ENCODE measurements at regions not wholly inside any gene's neighbourhood (a gene's known extent, or its start where the extent isn't known, plus 50 kb on each side); places are given as distances from the start of the nearest gene placed in this dataset.
"Not testable (repeated sequence)": the region's sequence is repeated elsewhere in the genome, so short reads cannot be mapped to it uniquely, and the experiment has no call there.

- Histone ChIP-seq H3K9me3 (ENCODE audit: insufficient read depth, low read depth, low read length) (no peaks in the 10 kb centered on the region), H3K4me3 (ENCODE audit: low read length) (no peak overlapping the region), H3K36me3 (ENCODE audit: insufficient read depth, low read depth, low read length) (no peaks in the 10 kb centered on the region), H3K27me3 (ENCODE audit: insufficient read depth, low read length) (no peaks in the 10 kb centered on the region), H3K9ac (ENCODE audit: low read depth, low read length) (no peak overlapping the region), H3K4me1 (ENCODE audit: insufficient read depth, low read length) (no peaks in the 10 kb centered on the region), H3K27ac (ENCODE audit: low read length) (no peak overlapping the region)
These were observed 84.8 kb upstream of the ZFP42 start for GRCh38 chr4:187910741-187911140.

DNA sequence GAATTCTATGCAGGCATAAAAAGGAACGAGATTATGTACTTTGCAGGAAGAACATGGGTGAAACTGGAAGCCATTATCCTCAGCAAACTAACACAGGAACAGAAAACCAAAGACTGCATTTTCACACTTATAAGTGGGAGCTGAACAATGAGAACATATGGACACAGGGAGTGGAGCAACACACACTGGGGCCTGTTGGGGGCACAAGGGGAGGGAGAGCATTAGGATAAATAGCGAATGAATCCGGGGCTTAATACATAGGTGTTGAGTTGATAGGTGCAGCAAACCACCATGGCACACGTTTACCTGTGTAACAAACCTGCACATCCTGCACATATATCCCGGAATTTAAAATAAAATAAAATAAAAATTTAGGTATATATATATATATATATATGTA is 80.2 kb upstream of the ZFP42 start:
- not testable (repeated sequence) for H3K27ac ChIP-seq (ENCODE audit: low read length); H3K36me3 ChIP-seq (ENCODE audit: insufficient read depth, low read depth, low read length); H3K4me3 ChIP-seq (ENCODE audit: low read length); H3K4me1 ChIP-seq (ENCODE audit: insufficient read depth, low read length); H3K9me3 ChIP-seq (ENCODE audit: insufficient read depth, low read depth, low read length); H3K27me3 ChIP-seq (ENCODE audit: insufficient read depth, low read length); H3K9ac ChIP-seq (ENCODE audit: low read depth, low read length)

DNA sequence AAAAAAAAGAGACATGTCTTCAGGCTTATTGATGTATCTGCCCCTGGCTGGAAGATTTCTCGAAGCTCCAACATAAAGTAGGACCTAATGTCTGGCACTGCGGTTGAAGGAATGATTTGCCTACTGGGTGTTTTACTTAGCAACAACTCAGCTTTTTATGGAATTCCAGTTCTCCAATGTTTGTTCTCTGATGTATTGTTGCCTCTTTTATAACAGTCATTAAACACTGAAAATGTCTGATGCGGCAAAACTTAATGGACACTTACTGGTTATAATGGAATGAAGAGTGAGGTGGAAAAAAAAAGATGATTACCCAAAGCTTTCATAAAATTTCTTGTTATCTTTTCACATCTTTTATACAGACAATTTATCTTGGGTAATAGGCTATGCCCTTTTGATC is 75.6 kb upstream of the ZFP42 start:
- Histone ChIP-seq H3K9ac (ENCODE audit: low read depth, low read length) (no peak overlapping the region), H3K9me3 (ENCODE audit: insufficient read depth, low read depth, low read length) (no peaks in the 10 kb centered on the region), H3K36me3 (ENCODE audit: insufficient read depth, low read depth, low read length) (no peaks in the 10 kb centered on the region), H3K4me1 (ENCODE audit: insufficient read depth, low read length) (no peaks in the 10 kb centered on the region), H3K27ac (ENCODE audit: low read length) (no peak overlapping the region), H3K4me3 (ENCODE audit: low read length) (no peak overlapping the region), H3K27me3 (ENCODE audit: insufficient read depth, low read length) (no peaks in the 10 kb centered on the region)

GRCh38 chr4:187921946-187922623 is 73.5 kb upstream of the ZFP42 start:
- H3K4me1 ChIP-seq (ENCODE audit: insufficient read depth, low read length) = no peaks in the 10 kb centered on the region
- no peaks in the 10 kb centered on the region for H3K36me3 ChIP-seq (ENCODE audit: insufficient read depth, low read depth, low read length)
- H3K27me3 ChIP-seq (ENCODE audit: insufficient read depth, low read length) = no peaks in the 10 kb centered on the region
- no peaks in the 10 kb centered on the region for H3K9me3 ChIP-seq (ENCODE audit: insufficient read depth, low read depth, low read length)
- H3K9ac ChIP-seq (ENCODE audit: low read depth, low read length) = no peak overlapping the region
- H3K27ac ChIP-seq (ENCODE audit: low read length) = no peak overlapping the region
- H3K4me3 ChIP-seq (ENCODE audit: low read length) = no peak overlapping the region

- Histone ChIP-seq H3K9ac (ENCODE audit: low read depth, low read length) (no peak overlapping the region), H3K4me1 (ENCODE audit: insufficient read depth, low read length) (no peaks in the 10 kb centered on the region), H3K36me3 (ENCODE audit: insufficient read depth, low read depth, low read length) (no peaks in the 10 kb centered on the region), H3K9me3 (ENCODE audit: insufficient read depth, low read depth, low read length) (no peaks in the 10 kb centered on the region), H3K27ac (ENCODE audit: low read length) (no peak overlapping the region), H3K4me3 (ENCODE audit: low read length) (no peak overlapping the region), H3K27me3 (ENCODE audit: insufficient read depth, low read length) (no peaks in the 10 kb centered on the region)
These were observed 66.5 kb upstream of the ZFP42 start for GRCh38 chr4:187929024-187929423.

GRCh38 chr4:187934766-187935165 is 60.8 kb upstream of the ZFP42 start:
- no peaks in the 10 kb centered on the region for H3K36me3 ChIP-seq (ENCODE audit: insufficient read depth, low read depth, low read length)
- no peaks in the 10 kb centered on the region for H3K4me1 ChIP-seq (ENCODE audit: insufficient read depth, low read length)
- H3K27me3 ChIP-seq (ENCODE audit: insufficient read depth, low read length) = no peaks in the 10 kb centered on the region
- H3K4me3 ChIP-seq (ENCODE audit: low read length) = no peak overlapping the region
- no peaks in the 10 kb centered on the region for H3K9me3 ChIP-seq (ENCODE audit: insufficient read depth, low read depth, low read length)
- no peak overlapping the region for H3K27ac ChIP-seq (ENCODE audit: low read length)
- H3K9ac ChIP-seq (ENCODE audit: low read depth, low read length) = no peak overlapping the region

- H3K36me3 ChIP-seq (ENCODE audit: insufficient read depth, low read depth, low read length) = no peaks in the 10 kb centered on the region
- no peak overlapping the region for H3K4me3 ChIP-seq (ENCODE audit: low read length)
- H3K9ac ChIP-seq (ENCODE audit: low read depth, low read length) = no peak overlapping the region
- no peaks in the 10 kb centered on the region for H3K27me3 ChIP-seq (ENCODE audit: insufficient read depth, low read length)
- no peaks in the 10 kb centered on the region for H3K9me3 ChIP-seq (ENCODE audit: insufficient read depth, low read depth, low read length)
- H3K4me1 ChIP-seq (ENCODE audit: insufficient read depth, low read length) = no peaks in the 10 kb centered on the region
- H3K27ac ChIP-seq (ENCODE audit: low read length) = no peak overlapping the region
These were observed 58.0 kb upstream of the ZFP42 start for GRCh38 chr4:187937557-187937956.

GRCh38 chr4:187940299-187940698 is 55.3 kb upstream of the ZFP42 start:
- Histone ChIP-seq H3K4me3 (ENCODE audit: low read length) (no peak overlapping the region), H3K36me3 (ENCODE audit: insufficient read depth, low read depth, low read length) (no peaks in the 10 kb centered on the region), H3K9ac (ENCODE audit: low read depth, low read length) (no peak overlapping the region)

GRCh38 chr4:187942968-187943367 is 52.6 kb upstream of the ZFP42 start:
- H3K27me3 ChIP-seq (ENCODE audit: insufficient read depth, low read length) = no peaks in the 10 kb centered on the region
- no peak overlapping the region for H3K9ac ChIP-seq (ENCODE audit: low read depth, low read length)
- H3K27ac ChIP-seq (ENCODE audit: low read length) = no peak overlapping the region
- H3K9me3 ChIP-seq (ENCODE audit: insufficient read depth, low read depth, low read length) = no peaks in the 10 kb centered on the region
- no peaks in the 10 kb centered on the region for H3K4me1 ChIP-seq (ENCODE audit: insufficient read depth, low read length)
- no peaks in the 10 kb centered on the region for H3K36me3 ChIP-seq (ENCODE audit: insufficient read depth, low read depth, low read length)
- no peak overlapping the region for H3K4me3 ChIP-seq (ENCODE audit: low read length)

More at GRCh38 chr4:187940299-187940698, 55.3 kb upstream of the ZFP42 start:
- Histone ChIP-seq H3K27me3 (ENCODE audit: insufficient read depth, low read length) (no peaks in the 10 kb centered on the region), H3K27ac (ENCODE audit: low read length) (no peak overlapping the region), H3K9me3 (ENCODE audit: insufficient read depth, low read depth, low read length) (no peaks in the 10 kb centered on the region), H3K4me1 (ENCODE audit: insufficient read depth, low read length) (no peaks in the 10 kb centered on the region)

- Histone ChIP-seq H3K27ac (ENCODE audit: low read length) (no peak overlapping the region), H3K9me3 (ENCODE audit: insufficient read depth, low read depth, low read length) (no peaks in the 10 kb centered on the region), H3K27me3 (ENCODE audit: insufficient read depth, low read length) (no peaks in the 10 kb centered on the region), H3K9ac (ENCODE audit: low read depth, low read length) (no peak overlapping the region), H3K4me3 (ENCODE audit: low read length) (no peak overlapping the region), H3K36me3 (ENCODE audit: insufficient read depth, low read depth, low read length) (no peaks in the 10 kb centered on the region), H3K4me1 (ENCODE audit: insufficient read depth, low read length) (no peaks in the 10 kb centered on the region)
These were observed 51.4 kb upstream of the ZFP42 start for GRCh38 chr4:187944179-187944578.

All from iPS-20b (cell line).